H1 (cell line): ENCODE measurements at regions not wholly inside any gene's neighbourhood (a gene's known extent, or its start where the extent isn't known, plus 50 kb on each side); places are given as distances from the start of the nearest gene placed in this dataset.

ENCODE experiments used
- CTCF ChIA-PET: fragments of 300-600 bp; sonication (Branson Sonifier 250); formaldehyde crosslinking; loops from one replicate; lab custom pipeline; 2021; ENCODE audit not compliant: partially characterized antibody; lab: Charles Lee
- POLR2A ChIA-PET: fragments of 300-600 bp; sonication (Branson Sonifier 250); formaldehyde crosslinking; loops from one replicate; lab custom pipeline; 2021; ENCODE audit warnings: inconsistent platforms; ENCODE audit not compliant: partially characterized antibody; lab: Charles Lee
- DNase-seq, 2 experiments: peaks; one replicate each; pipeline versions ENCODE4 v3.0.0 to v3.0.0-alpha.2; 2010 to 2022; ENCODE audit warnings: low spot score in 2 of 2, low read depth in 1 of 2, mixed read lengths in 1 of 2
- FAIRE-seq: peaks from 2 replicates; lab custom pipeline; 2011; peaks lifted over from hg19 to GRCh38; lab: Jason Lieb, UNC
- H2AFZ ChIP-seq: 2 replicates; pipeline ENCODE4 v1.8.1; 2012; ENCODE audit warnings: low read length, inconsistent platforms
- H2AK5ac ChIP-seq: 2 replicates; pipeline ENCODE4 v1.6.1; 2013; ENCODE audit warnings: low read depth, low read length
- H2BK120ac ChIP-seq: replicated peaks from 2 replicates; pipeline ENCODE3; 2013; ENCODE audit warnings: low read depth, low read length, inconsistent platforms
- H2BK12ac ChIP-seq: 2 replicates; pipeline ENCODE4 v1.6.1; 2013; ENCODE audit warnings: low read depth, low read length
- H2BK15ac ChIP-seq: 2 replicates; pipeline ENCODE4 v1.6.1; 2013; ENCODE audit warnings: low read length
- H2BK20ac ChIP-seq: 2 replicates; pipeline ENCODE4 v1.6.1; 2013; ENCODE audit warnings: low read length
- H2BK5ac ChIP-seq: 2 replicates; pipeline ENCODE4 v1.6.1; 2013; ENCODE audit warnings: low read depth, low read length
- H3K14ac ChIP-seq: 2 replicates; pipeline ENCODE4 v1.6.1; 2013; ENCODE audit warnings: inconsistent platforms; ENCODE audit not compliant: insufficient read length
- H3K18ac ChIP-seq: 2 replicates; pipeline ENCODE4 v1.6.1; 2013; ENCODE audit warnings: low read length; ENCODE audit errors: extremely low read depth
- H3K23ac ChIP-seq: 2 replicates; pipeline ENCODE4 v1.6.1; 2013; ENCODE audit warnings: inconsistent platforms; ENCODE audit not compliant: insufficient read length
- H3K23me2 ChIP-seq: 2 replicates; pipeline ENCODE4 v1.6.1; 2013; ENCODE audit warnings: low read depth, low read length
- H3K27ac ChIP-seq: 2 replicates; pipeline ENCODE4 v1.6.1; 2011; ENCODE audit warnings: low read depth, low read length, inconsistent platforms
- H3K27me3 ChIP-seq, 4 experiments: replicated peaks in 1 of 4; 1 replicate in 1 of 4; 2 replicates in 3 of 4; pipeline versions ENCODE4 v1.6.1 to v1.8.1; 2011 to 2013; ENCODE audit warnings: low read length in 3 of 4, mild to moderate bottlenecking in 3 of 4, inconsistent platforms in 2 of 4, mixed read lengths in 2 of 4, moderate library complexity in 1 of 4; ENCODE audit not compliant: control insufficient read depth in 3 of 4, insufficient read depth in 3 of 4; ENCODE audit errors: extremely low read depth in 1 of 4
- H3K36me3 ChIP-seq, 4 experiments: 2 replicates each; pipeline versions ENCODE4 v1.6.1 to v1.8.1; 2011 to 2013; ENCODE audit warnings: mild to moderate bottlenecking in 4 of 4, low read length in 3 of 4, moderate library complexity in 2 of 4, control low read depth in 1 of 4, inconsistent platforms in 1 of 4; ENCODE audit not compliant: insufficient read depth in 4 of 4, control insufficient read depth in 2 of 4
- H3K4ac ChIP-seq: replicated peaks from 2 replicates; pipeline ENCODE3; 2013; ENCODE audit warnings: low read length, low read depth, mixed read lengths, inconsistent platforms; ENCODE audit not compliant: insufficient read length
- H3K4me1 ChIP-seq, 4 experiments: replicated peaks in 1 of 4; 1 replicate in 1 of 4; 2 replicates in 3 of 4; pipeline versions ENCODE4 v1.6.1 to v1.8.1; 2011 to 2013; ENCODE audit warnings: low read length in 3 of 4, inconsistent platforms in 2 of 4, mixed read lengths in 1 of 4; ENCODE audit not compliant: insufficient read depth in 4 of 4, control insufficient read depth in 3 of 4
- H3K4me2 ChIP-seq, 2 experiments: 2 replicates each; pipeline versions ENCODE4 v1.6.1 to v1.8.1; 2011 to 2013; ENCODE audit warnings: low read depth in 2 of 2, low read length in 2 of 2, control low read depth in 1 of 2, inconsistent platforms in 1 of 2, mild to moderate bottlenecking in 1 of 2; ENCODE audit not compliant: insufficient read depth in 1 of 2
- H3K4me3 ChIP-seq, 4 experiments: fragments of 200-600, 300-600 bp in 1 of 4; sonication (generic), shearing (Covaris generic), sonication (Bioruptor Twin) in 1 of 4; 2 replicates each; pipeline versions ENCODE4 v1.5.1 to v1.8.1; 2011 to 2016; ENCODE audit warnings: low read length in 4 of 4, low read depth in 3 of 4, control low read depth in 2 of 4, inconsistent platforms in 2 of 4, mild to moderate bottlenecking in 2 of 4, mixed read lengths in 1 of 4, moderate library complexity in 1 of 4; ENCODE audit not compliant: insufficient read depth in 2 of 4; ENCODE audit errors: extremely low read depth in 1 of 4
- H3K56ac ChIP-seq: replicated peaks from 2 replicates; pipeline ENCODE3; 2013; ENCODE audit warnings: low read depth, mild to moderate bottlenecking, mixed read lengths, low read length, inconsistent platforms; ENCODE audit not compliant: insufficient read length
- H3K79me1 ChIP-seq: 2 replicates; pipeline ENCODE4 v1.6.1; 2013; ENCODE audit warnings: low read depth, low read length, control low read depth
- H3K79me2 ChIP-seq, 2 experiments: 2 replicates each; pipeline versions ENCODE4 v1.6.1 to v1.8.1; 2012 to 2013; ENCODE audit warnings: low read length in 2 of 2, mild to moderate bottlenecking in 2 of 2, inconsistent platforms in 1 of 2; ENCODE audit not compliant: insufficient read depth in 2 of 2, control insufficient read depth in 1 of 2
- H3K9ac ChIP-seq, 4 experiments: replicated peaks in 1 of 4; 1 replicate in 1 of 4; 2 replicates in 3 of 4; pipeline versions ENCODE4 v1.6.1 to v1.8.1; 2011 to 2013; ENCODE audit warnings: low read depth in 3 of 4, low read length in 3 of 4, control low read depth in 2 of 4, mild to moderate bottlenecking in 2 of 4, moderate library complexity in 2 of 4, inconsistent platforms in 1 of 4; ENCODE audit errors: extremely low read depth in 1 of 4
- H3K9me3 ChIP-seq, 2 experiments: 2 replicates each; pipeline versions ENCODE4 v1.6.1 to v1.8.1; 2012 to 2013; ENCODE audit warnings: mild to moderate bottlenecking in 2 of 2, moderate library complexity in 2 of 2, control low read depth in 1 of 2, inconsistent platforms in 1 of 2, low read depth in 1 of 2, low read length in 1 of 2, mixed read lengths in 1 of 2; ENCODE audit not compliant: insufficient read depth in 2 of 2
- H4K20me1 ChIP-seq, 2 experiments: replicated peaks in 1 of 2; 2 replicates each; pipeline versions ENCODE3 to v1.8.1; 2011 to 2013; ENCODE audit warnings: inconsistent platforms in 2 of 2, low read length in 2 of 2, mild to moderate bottlenecking in 1 of 2; ENCODE audit not compliant: insufficient read depth in 2 of 2, control insufficient read depth in 1 of 2
- H4K5ac ChIP-seq: 2 replicates; pipeline ENCODE4 v1.6.1; 2013; ENCODE audit warnings: low read length, low read depth, mixed read lengths, inconsistent platforms; ENCODE audit not compliant: insufficient read length
- H4K8ac ChIP-seq: 2 replicates; pipeline ENCODE4 v1.8.0; 2013; ENCODE audit warnings: mild to moderate bottlenecking, moderate library complexity, low read length, inconsistent platforms; ENCODE audit not compliant: insufficient read depth; ENCODE audit errors: extremely low read depth
- H4K91ac ChIP-seq: replicated peaks from 2 replicates; pipeline ENCODE3; 2013; ENCODE audit warnings: low read length, mixed read lengths, inconsistent platforms; ENCODE audit not compliant: insufficient read length
- EP300 ChIP-seq, 2 experiments: IDR thresholded peaks; 1 replicate in 1 of 2; 2 replicates in 1 of 2; pipeline ENCODE4 v1.6.1; 2011 to 2012; ENCODE audit warnings: low read depth in 2 of 2, low read length in 2 of 2, mild to moderate bottlenecking in 2 of 2, borderline replicate concordance in 1 of 2, inconsistent platforms in 1 of 2, moderate library complexity in 1 of 2
- HDAC2 ChIP-seq, 2 experiments: fragments of 300-600 bp in 1 of 2; sonication (generic) in 1 of 2; IDR thresholded peaks; 2 replicates each; pipeline ENCODE4 v1.6.1; 2011 to 2012; ENCODE audit warnings: low read depth in 2 of 2, low read length in 2 of 2, mild to moderate bottlenecking in 2 of 2, moderate library complexity in 2 of 2, borderline replicate concordance in 1 of 2, inconsistent platforms in 1 of 2
- KDM5A ChIP-seq: fragments of 200-600 bp; IDR thresholded peaks from 2 replicates; pipeline ENCODE4 v1.7.1; 2012; ENCODE audit warnings: mild to moderate bottlenecking, low read length, inconsistent platforms, mixed read lengths
- NANOG ChIP-seq: IDR thresholded peaks from 2 replicates; pipeline ENCODE4 v1.6.1; 2011; ENCODE audit warnings: low read length, low read depth, mild to moderate bottlenecking, inconsistent platforms; ENCODE audit not compliant: insufficient read depth, poor library complexity, severe bottlenecking
- RBBP5 ChIP-seq: IDR thresholded peaks from 2 replicates; pipeline ENCODE4 v1.7.1; 2012; ENCODE audit warnings: low read depth, mild to moderate bottlenecking, inconsistent platforms, low read length, moderate library complexity, borderline replicate concordance
- SP1 ChIP-seq: IDR thresholded peaks from 2 replicates; pipeline ENCODE4 v1.6.1; 2011; ENCODE audit warnings: low read depth, low read length
- TCF12 ChIP-seq: IDR thresholded peaks from 2 replicates; pipeline ENCODE4 v1.6.1; 2011; ENCODE audit warnings: low read depth, mild to moderate bottlenecking, low read length
- TEAD4 ChIP-seq: IDR thresholded peaks from 2 replicates; pipeline ENCODE4 v1.6.1; 2012; ENCODE audit warnings: low read depth, low read length, inconsistent platforms, mixed read lengths
- YY1 ChIP-seq: IDR thresholded peaks from 2 replicates; pipeline ENCODE4 v1.6.1; 2011; ENCODE audit warnings: low read depth, mild to moderate bottlenecking, low read length
- WGBS, 2 experiments: shearing (Covaris generic) in 1 of 2; methylation state at CpG; one replicate each; pipeline versions ENCODE4 v1.1.6 to v1.1.7; 2013 to 2015; ENCODE audit warnings: low lambda C conversion rate in 2 of 2, mixed read lengths in 2 of 2, inconsistent platforms in 1 of 2, low coverage in 1 of 2, missing lambda C conversion rate in 1 of 2; ENCODE audit not compliant: insufficient replicate concordance in 2 of 2, insufficient coverage in 1 of 2, insufficient read length in 1 of 2; ENCODE audit errors: extremely low coverage in 1 of 2, missing lambda C conversion rate in 1 of 2; 5-methylcytosine and 5-hydroxymethylcytosine counted together

- TF ChIP-seq EP300 (IDR thresholded peaks at IDR 0.05; ENCODE audit: borderline replicate concordance in 1 of 2, low read depth in 2 of 2, low read length in 2 of 2) = peak in 1 of 2 experiments; percentile 34; a peak in 1 of 3 replicates
- TF ChIP-seq HDAC2 (IDR thresholded peaks at IDR 0.05; ENCODE audit: borderline replicate concordance in 1 of 2, low read depth in 2 of 2, low read length in 2 of 2) = 0 out of 4 replicates have a peak, but pooled peaks of 1 of the 2 experiments have one; percentile 40
- TF ChIP-seq YY1 = peak; percentile 75
- peak; percentile 53; the same call in 1 of the 2 replicates for TF ChIP-seq SP1
- no peak for TF ChIP-seq TEAD4
- no peak for TF ChIP-seq RBBP5
- TF ChIP-seq TCF12 = 0 out of 2 replicates have a peak, but pooled peaks have one; percentile 30
- TF ChIP-seq KDM5A = no peak
- peak; percentile 91 for TF ChIP-seq NANOG
- Histone ChIP-seq H3K56ac (no peak overlapping the region), H4K5ac (no peak overlapping the region), H3K4ac (no peak overlapping the region), H3K4me2 (peak overlapping the region; percentile 32 to 49), H2AFZ (no peak overlapping the region), H3K18ac (no peak overlapping the region), H3K79me1 (no peaks in the 10 kb centered on the region), H3K36me3 (no peaks in the 10 kb centered on the region), H4K20me1 (no peaks in the 10 kb centered on the region), H2BK120ac (no peak overlapping the region), H3K27me3 (peaks cover 1 to 13% (median 7%) of the 10 kb centered on the region in 4 experiments; a peak in 5 of 7 replicates), H2BK15ac (no peak overlapping the region), H4K91ac (no peak overlapping the region), H2BK20ac (no peak overlapping the region), H3K9ac (no peak overlapping the region), H3K23ac (no peak overlapping the region), H3K14ac (no peak overlapping the region), H3K4me3 (peak overlapping the region in 1 of 4 experiments; percentile 33; a peak in 1 of 8 replicates), H2AK5ac (no peak overlapping the region), H3K4me1 (peaks cover 8 to 35% (median 30%) of the 10 kb centered on the region in 4 experiments), H3K23me2 (no peaks in the 10 kb centered on the region), H2BK5ac (no peak overlapping the region), H3K9me3 (no peaks in the 10 kb centered on the region), H4K8ac (no peak overlapping the region), H3K27ac (no peak overlapping the region), H2BK12ac (no peak overlapping the region), H3K79me2 (no peaks in the 10 kb centered on the region)
- peak; percentile 46 to 70 for DNase-seq
- WGBS, 2 experiments = 0% methylated on average over 1 of the region's 1 CpG; no CpG with 5 or more reads in 1 of the 2 experiments
- ChIA-PET CTCF (interaction anchor here (1.0 to 2.2 kb wide), 6 partner anchors 13 to 515 kb away, joined by 3 to 7 read pairs (median 4); no protein-coding TSS in a partner anchor), POLR2A (interaction anchor here (0.9 kb wide), 2 partner anchors 192 to 233 kb away, joined by 3 to 4 read pairs; no protein-coding TSS in a partner anchor)
- peak; percentile 98 for FAIRE-seq
These were observed 232.0 kb downstream of the GRIN2B start for GRCh38 chr12:13749389-13749788.
